Large intestine (tissue), 3 donors: ENCODE measurements at regions not wholly inside any gene's neighbourhood (a gene's known extent, or its start where the extent isn't known, plus 50 kb on each side); places are given as distances from the start of the nearest gene placed in this dataset.
"Not testable (repeated sequence)": the region's sequence is repeated elsewhere in the genome, so short reads cannot be mapped to it uniquely, and the experiment has no call there.

Experiments
- DNase-seq, 2 donors: peaks; one replicate each; pipeline versions ENCODE4 v3.0.0 to v3.0.0-alpha.2; 2013
- H3K27ac ChIP-seq: one replicate; pipeline ENCODE4 v1.5.1; 2013; ENCODE audit warnings: low read length
- H3K27me3 ChIP-seq: 2 replicates; pipeline ENCODE4 v1.6.1; 2013; ENCODE audit warnings: low read length; ENCODE audit not compliant: control insufficient read depth, insufficient read depth
- H3K36me3 ChIP-seq: 2 replicates; pipeline ENCODE4 v1.6.1; 2013; ENCODE audit warnings: low read length; ENCODE audit not compliant: control insufficient read depth, insufficient read depth
- H3K4me1 ChIP-seq: one replicate; pipeline ENCODE4 v1.6.1; 2013; ENCODE audit warnings: low read length; ENCODE audit not compliant: control insufficient read depth, insufficient read depth
- H3K4me3 ChIP-seq: one replicate; pipeline ENCODE4 v1.5.1; 2013; ENCODE audit warnings: low read length
- H3K9me3 ChIP-seq: one replicate; pipeline ENCODE4 v1.6.1; 2013; ENCODE audit warnings: mild to moderate bottlenecking, low read depth, low read length, moderate library complexity; ENCODE audit not compliant: control insufficient read depth
- WGBS: methylation state at CpG from one replicate; pipeline ENCODE4 v1.1.5; 2013; ENCODE audit warnings: low lambda C conversion rate; ENCODE audit not compliant: insufficient coverage; 5-methylcytosine and 5-hydroxymethylcytosine counted together

DNA sequence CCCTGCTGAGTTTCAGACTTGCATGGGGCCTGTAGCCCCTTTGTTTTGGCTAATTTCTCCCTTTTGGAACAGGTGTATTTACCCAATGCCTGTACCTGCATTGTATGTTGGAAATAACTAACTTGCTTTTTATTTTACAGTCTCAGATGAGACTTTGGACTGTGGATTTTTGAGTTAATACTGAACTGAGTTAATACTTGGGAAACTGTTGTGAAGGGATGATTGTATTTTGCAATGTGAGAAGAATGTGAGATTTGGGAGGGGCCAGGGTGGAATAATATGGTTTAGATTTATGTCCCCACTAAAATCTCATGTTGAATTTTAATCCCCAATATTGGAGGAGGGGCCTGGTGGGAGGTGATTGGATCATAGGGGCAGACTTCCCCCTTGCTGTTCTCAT, 99.1 kb upstream of the IRAK1BP1 start:
- Histone ChIP-seq H3K4me1 (peaks cover 6% of the 10 kb centered on the region), H3K9me3 (peaks cover 7% of the 10 kb centered on the region), H3K27me3 (no peaks in the 10 kb centered on the region), H3K4me3 (no peak overlapping the region), H3K36me3 (no peaks in the 10 kb centered on the region), H3K27ac (no peak overlapping the region)
- DNase-seq: peak; percentile 7 to 57

DNA sequence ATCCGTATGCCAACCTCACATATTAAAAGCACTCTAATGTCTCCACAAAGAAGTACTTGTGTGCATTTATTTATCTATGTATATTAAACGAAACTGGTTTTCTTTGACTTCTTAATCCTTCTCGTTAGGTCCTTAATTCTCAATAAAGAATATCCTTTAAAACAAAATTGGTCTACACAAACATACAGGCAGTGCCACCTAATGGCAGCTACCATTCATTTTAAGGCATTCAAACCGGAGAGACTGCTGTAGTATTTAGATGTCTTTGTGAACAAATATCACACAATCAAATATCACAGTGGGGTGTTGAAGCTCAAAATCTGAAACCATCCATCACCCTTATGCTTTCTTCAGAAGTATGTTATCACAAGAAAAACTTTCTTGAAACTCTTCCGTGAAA, 96.6 kb upstream of the IRAK1BP1 start:
- Histone ChIP-seq H3K27me3 (no peaks in the 10 kb centered on the region), H3K4me3 (no peak overlapping the region), H3K27ac (no peak overlapping the region), H3K9me3 (peaks cover 7% of the 10 kb centered on the region), H3K4me1 (peaks cover 6% of the 10 kb centered on the region), H3K36me3 (no peaks in the 10 kb centered on the region)
- WGBS: 85% methylated on average over 4 of the region's 5 CpGs
- DNase-seq: no peak

DNA sequence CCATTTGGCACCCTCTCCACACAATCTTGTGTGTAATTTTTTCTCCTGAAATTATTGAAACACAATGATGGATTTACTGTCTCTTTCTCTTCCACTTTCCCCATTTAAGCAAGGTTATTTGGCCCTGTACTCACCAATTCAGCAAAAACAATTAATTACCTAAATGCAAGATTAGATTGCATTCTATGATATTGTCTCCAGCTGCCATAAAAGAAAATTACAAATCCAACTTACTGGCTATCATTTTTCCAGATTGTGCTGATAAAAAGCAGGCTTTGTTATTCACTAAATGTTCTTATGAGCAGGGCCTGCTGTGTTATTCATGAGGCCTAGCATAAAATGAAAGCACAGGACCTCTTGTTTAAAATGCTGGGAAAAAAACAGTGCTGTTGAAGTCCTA, 95.8 kb upstream of the IRAK1BP1 start:
- no peak for DNase-seq
- H3K27ac ChIP-seq: no peak overlapping the region
- no peaks in the 10 kb centered on the region for H3K36me3 ChIP-seq

DNA sequence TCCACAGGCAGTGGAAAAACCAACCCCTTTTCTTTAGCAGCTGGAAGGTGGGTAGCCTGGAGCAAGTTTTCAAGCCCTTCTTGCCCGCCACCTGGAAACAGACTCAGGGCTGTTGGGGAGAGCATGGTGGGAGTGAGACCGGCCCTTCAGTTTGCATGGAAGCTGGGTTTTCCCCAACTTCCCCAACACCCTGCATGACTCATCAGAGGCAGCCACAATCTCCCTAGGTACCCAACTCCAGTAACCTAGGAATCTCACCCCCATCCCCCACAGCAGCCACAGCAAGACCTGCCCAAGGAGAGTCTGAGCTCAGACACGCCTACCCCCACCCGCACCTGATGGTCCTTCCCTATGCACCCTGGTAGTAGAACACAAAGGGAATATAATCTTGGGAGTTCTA, 86.3 kb upstream of the IRAK1BP1 start:
- DNase-seq: no peak
- H3K4me3 ChIP-seq: no peak overlapping the region
- no peaks in the 10 kb centered on the region for H3K9me3 ChIP-seq
- no peaks in the 10 kb centered on the region for H3K27me3 ChIP-seq
- WGBS: no CpG with 5 or more reads among the region's 4 CpGs
- no peak overlapping the region for H3K27ac ChIP-seq
- no peaks in the 10 kb centered on the region for H3K36me3 ChIP-seq
- H3K4me1 ChIP-seq: no peaks in the 10 kb centered on the region

More for the DNA sequence above, 95.8 kb upstream of the IRAK1BP1 start:
- Histone ChIP-seq H3K27me3 (no peaks in the 10 kb centered on the region), H3K9me3 (peaks cover 7% of the 10 kb centered on the region), H3K4me1 (peaks cover 6% of the 10 kb centered on the region), H3K4me3 (no peak overlapping the region)

DNA sequence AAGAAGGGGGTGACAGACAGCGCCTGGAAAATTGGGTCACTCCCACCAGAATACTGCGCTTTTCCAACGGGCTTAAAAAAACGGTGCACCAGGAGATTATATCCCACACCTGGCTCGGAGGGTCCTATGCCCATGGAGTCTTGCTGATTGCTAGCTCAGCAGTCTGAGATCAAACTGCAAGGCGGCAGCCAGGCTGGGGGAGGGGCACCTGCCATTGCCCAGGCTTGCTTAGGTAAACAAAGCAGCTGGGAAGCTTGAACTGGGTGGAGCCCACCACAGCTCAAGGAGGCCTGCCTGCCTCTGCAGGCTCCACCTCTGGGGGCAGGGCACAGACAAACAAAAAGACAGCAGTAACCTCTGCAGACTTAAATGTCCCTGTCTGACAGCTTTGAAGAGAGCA, 84.0 kb upstream of the IRAK1BP1 start:
- H3K27ac ChIP-seq, H3K27me3 ChIP-seq, DNase-seq, H3K9me3 ChIP-seq, H3K4me1 ChIP-seq, H3K4me3 ChIP-seq, H3K36me3 ChIP-seq: not testable (repeated sequence)
- no CpG with 5 or more reads among the region's 6 CpGs for WGBS

DNA sequence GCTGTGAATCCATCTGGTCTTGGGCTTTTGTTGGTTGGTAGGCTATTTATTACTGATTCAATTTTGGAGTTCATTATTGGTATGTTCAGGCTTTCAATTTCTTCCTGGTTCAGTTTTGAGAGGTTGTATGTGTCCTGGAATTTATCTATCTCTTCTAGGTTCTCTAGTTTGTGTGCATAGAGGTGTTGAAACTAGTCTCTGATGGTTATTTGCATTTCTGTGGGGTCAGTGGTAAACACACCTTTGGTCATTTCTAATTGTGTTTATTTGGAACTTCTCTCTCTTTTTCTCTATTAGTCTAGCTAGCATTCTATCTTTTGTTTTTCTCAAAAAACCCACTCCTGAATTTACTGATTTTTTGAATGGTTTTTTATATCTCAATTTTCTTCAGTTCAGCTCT, 70.1 kb upstream of the IRAK1BP1 start:
- Histone ChIP-seq H3K27ac (no peak overlapping the region), H3K27me3 (no peaks in the 10 kb centered on the region), H3K4me1 (no peaks in the 10 kb centered on the region), H3K9me3 (no peaks in the 10 kb centered on the region), H3K4me3 (no peak overlapping the region), H3K36me3 (no peaks in the 10 kb centered on the region)
- no peak for DNase-seq

DNA sequence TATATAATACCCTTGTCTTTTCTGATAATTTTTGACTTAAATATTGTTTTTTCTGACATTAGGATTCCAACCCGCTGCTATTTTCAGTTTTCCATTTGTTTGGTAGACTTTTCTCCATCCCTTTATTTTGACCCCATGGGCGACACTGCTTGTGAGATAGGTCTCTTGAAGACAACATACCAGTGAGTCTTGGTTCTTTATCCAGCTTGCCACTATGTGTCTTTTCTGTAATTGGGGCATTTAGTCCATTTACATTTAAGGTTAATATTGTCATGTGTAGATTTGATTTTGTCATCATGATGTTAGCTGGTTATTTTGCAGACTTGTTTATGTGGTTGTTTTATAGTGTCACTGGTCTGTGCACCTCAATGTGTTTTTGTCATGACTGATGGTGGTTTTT, 67.7 kb upstream of the IRAK1BP1 start:
- Histone ChIP-seq H3K9me3 (no peaks in the 10 kb centered on the region), H3K36me3 (no peaks in the 10 kb centered on the region), H3K4me3 (no peak overlapping the region), H3K27me3 (no peaks in the 10 kb centered on the region), H3K4me1 (no peaks in the 10 kb centered on the region), H3K27ac (no peak overlapping the region)
- no peak for DNase-seq
- WGBS: 100% methylated on average over 1 of the region's 2 CpGs

DNA sequence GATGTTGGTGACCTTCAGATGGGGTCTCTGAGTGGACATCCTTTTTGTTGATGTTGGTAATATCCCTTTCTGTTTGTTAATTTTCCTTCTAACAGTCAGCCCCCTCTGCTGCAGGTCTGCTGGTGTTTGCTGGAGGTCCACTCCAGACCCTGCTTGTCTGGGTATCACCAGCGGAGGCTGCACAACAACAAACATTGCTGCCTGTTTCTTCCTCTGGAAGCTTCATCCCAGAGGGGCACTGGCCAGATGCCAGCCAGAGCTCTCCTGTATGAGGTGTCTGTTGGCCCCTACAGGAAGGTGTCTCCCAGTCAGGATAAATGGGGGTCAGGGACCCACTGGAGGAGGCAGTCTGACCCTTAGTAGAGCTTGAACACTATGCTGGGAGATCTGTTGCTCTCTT, 60.6 kb upstream of the IRAK1BP1 start:
- not testable (repeated sequence) for H3K9me3 ChIP-seq, H3K27ac ChIP-seq, H3K36me3 ChIP-seq, H3K4me3 ChIP-seq, DNase-seq, H3K4me1 ChIP-seq, H3K27me3 ChIP-seq
- WGBS: no CpG with 5 or more reads among the region's 1 CpG

DNA sequence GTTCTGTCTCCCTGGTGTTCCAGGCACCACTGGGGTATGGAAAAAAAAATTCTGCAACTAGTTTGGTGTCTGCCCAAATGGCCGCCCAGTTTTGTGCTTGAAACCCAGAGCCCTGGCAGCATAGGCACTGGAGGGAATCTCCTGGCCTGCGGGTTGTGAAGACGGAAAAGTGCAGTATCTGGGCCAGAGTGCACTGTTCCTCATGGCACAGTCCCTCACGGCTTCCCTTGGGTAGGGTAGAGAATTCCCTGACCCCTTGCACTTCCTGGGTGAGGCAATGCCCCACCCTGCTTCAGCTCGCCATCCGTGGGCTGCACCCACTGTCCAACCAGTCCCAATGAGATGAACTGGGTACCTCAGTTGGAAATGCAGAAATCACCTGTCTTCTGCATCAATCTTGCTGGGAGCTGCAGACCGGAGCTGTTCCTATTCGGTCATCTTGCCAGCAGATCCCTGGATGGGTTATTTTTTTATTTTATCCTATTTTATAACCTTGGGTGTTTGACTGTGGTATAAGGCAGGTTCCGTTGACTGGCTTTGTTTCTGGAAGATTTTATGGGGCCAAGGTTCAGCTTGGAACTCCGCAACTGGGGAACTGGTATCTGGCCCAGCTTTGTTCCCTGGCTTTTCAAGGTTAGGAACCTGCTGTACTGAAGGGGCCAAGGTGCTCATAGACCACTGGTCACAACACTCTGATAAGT, 59.5 kb upstream of the IRAK1BP1 start:
- H3K27me3 ChIP-seq, H3K36me3 ChIP-seq, H3K9me3 ChIP-seq, DNase-seq, H3K4me3 ChIP-seq, H3K27ac ChIP-seq, H3K4me1 ChIP-seq: not testable (repeated sequence)
- no CpG with 5 or more reads among the region's 10 CpGs for WGBS

DNA sequence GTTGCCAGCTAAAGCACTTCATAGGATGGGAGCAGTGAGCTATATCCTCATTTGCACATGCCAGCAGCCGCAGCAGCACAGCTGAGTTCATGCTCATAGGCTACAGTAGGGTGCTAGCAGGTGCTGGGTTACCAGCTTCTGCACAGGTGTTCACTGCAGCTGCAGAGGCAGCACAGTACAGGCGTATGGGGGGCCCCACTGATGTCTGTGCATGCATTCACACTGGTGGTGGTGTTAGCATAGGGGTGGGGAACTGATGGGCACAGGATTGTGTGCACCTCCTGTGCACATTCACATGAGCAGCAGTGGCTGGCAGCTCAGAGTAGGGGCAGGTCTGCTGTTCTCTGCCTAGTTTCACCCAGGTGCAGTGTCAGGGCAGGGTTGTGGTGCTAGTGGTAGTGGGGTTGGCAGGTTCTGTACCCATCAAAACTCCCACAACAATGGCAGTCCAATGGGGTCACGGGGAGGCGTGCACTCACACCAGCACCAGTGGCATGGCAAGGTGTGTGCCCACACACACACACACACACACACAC, 58.9 kb upstream of the IRAK1BP1 start:
- Histone ChIP-seq H3K9me3 (no peaks in the 10 kb centered on the region), H3K27me3 (no peaks in the 10 kb centered on the region), H3K4me1 (no peaks in the 10 kb centered on the region), H3K4me3 (no peak overlapping the region), H3K27ac (no peak overlapping the region), H3K36me3 (no peaks in the 10 kb centered on the region)
- DNase-seq: no peak
- no CpG with 5 or more reads among the region's 4 CpGs for WGBS

DNA sequence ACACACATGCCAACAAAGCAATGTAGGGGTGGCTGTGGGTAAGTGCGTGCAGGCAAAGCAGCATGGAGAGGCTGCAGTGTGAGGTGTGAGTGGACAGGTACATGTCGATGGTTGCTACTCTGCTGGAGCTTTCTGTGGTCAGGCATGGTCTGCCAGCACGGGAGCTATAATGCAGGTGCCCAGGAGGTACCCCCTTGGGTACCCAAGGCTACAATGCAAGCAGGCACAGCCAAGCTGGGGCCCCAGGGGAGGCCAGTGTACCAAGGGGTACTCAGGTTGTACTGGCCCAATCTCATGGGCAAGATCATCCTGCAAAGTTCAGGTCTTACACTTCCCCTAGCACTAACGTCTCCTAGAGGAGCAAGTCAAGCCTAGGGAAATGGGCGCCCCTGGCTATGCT, 58.4 kb upstream of the IRAK1BP1 start:
- Histone ChIP-seq H3K4me1 (no peaks in the 10 kb centered on the region), H3K4me3 (no peak overlapping the region), H3K36me3 (no peaks in the 10 kb centered on the region), H3K27ac (no peak overlapping the region), H3K27me3 (no peaks in the 10 kb centered on the region), H3K9me3 (no peaks in the 10 kb centered on the region)
- no CpG with 5 or more reads among the region's 5 CpGs for WGBS
- no peak for DNase-seq
